ENCODE measurements at regions not wholly inside any gene's neighbourhood (a gene's known extent, or its start where the extent isn't known, plus 50 kb on each side); places are given as distances from the start of the nearest gene placed in this dataset.

DNA sequence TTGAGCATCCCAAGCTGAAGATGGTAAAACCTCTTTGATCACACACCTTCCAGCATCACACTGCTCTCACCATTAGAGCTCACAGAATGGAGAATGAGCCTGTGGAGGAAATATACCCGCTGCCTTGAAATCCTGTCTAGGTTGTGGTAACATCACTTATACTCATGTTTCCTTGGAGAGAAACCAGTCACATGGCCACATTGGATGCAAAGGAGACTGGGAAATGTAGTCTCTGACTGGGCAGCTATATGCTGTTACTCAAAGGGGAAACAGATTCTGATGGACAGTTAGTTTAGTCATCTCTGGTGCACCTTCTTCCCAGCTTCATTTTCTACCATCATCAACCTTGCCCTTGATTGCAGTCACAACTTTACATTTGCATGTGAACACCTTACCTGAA, 286.3 kb downstream of the ANKRD50 start:
- no peak for TF ChIP-seq POLR2AphosphoS5 (IDR thresholded peaks at IDR 0.05; ENCODE audit: low read depth, low read length)
- TF ChIP-seq POLR2A (IDR thresholded peaks at IDR 0.05; ENCODE audit: low read depth, low read length), result no peak

Measured in GM12892 (cell line).